ENCODE measurements at regions not wholly inside any gene's neighbourhood (a gene's known extent, or its start where the extent isn't known, plus 50 kb on each side); places are given as distances from the start of the nearest gene placed in this dataset.

DNA sequence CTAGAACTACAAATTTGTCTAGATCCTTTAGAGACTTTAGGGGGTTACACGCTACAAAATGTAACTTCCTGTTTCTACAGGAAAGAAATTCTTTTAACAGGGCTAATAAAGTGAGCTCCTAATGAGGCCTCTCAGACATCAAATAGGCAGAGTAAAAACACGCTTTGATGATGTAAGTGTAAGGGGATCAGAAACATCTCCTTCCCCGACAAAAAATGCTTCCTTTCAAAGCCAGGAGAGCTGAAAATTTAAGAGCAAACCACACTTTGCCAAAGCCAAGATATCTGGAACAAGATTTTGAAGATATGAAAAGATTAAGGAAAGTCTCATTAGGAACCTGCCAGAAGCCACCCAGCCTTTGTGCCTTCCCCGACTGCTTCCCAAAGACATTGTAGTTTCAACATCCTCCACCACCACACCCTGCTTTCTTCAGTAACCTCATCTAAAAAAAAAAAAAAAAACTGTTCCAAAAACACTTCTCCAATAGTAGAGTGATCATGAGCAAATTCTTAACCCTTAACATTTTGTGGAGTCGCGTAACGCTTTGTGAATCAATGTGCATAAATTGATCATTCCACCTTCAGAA lies 505.0 kb upstream of the THBS1 start:
- BruUV-seq (replicated peaks), result no TSS peak
- intact Hi-C loops (cut with micrococcal nuclease; ENCODE audit: unreplicated experiment), result no loop called here
- POLR2A ChIA-PET, result interaction anchor here (0.7 kb wide), 1 partner anchor 204 kb away, joined by 3 read pairs; no protein-coding TSS in a partner anchor

DNA sequence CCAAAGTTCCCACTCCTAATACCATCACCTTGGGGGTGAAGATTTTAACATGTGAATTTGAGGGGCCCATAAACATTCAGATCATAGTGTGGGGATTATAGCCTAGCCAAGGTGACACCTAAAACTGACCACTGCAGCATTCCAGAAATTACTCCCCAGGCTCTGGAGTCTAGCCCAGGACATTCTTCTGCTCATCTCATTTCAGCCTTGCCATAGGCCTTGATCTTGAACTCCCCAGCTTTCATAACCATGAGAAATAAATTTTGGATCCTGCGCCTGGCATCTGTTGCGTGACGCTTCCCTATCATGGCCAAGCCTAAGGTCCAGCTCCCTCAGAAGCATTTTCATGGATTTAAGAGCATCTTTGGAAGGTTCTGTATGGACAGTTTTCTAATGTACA lies 502.9 kb upstream of the THBS1 start:
- POLR2A ChIA-PET, result no interaction called here
- CTCF ChIA-PET (ENCODE audit: unreplicated experiment), result no interaction called here
- Histone ChIP-seq H3K4me3 (ENCODE audit: low read depth, low read length, poor library complexity, severe bottlenecking) (no peak overlapping the region), H3K4me1 (ENCODE audit: insufficient read depth, low read length, poor library complexity, severe bottlenecking) (no peaks in the 10 kb centered on the region), H3K27ac (ENCODE audit: low read depth, low read length, poor library complexity, severe bottlenecking) (no peak overlapping the region), H3K9me3 (ENCODE audit: low read length) (no peaks in the 10 kb centered on the region), H3K36me3 (ENCODE audit: insufficient read depth, low read length) (no peaks in the 10 kb centered on the region), H3K9me2 (ENCODE audit: insufficient read depth, low read length) (no peaks in the 10 kb centered on the region), H2AFZ (ENCODE audit: low read length) (no peak overlapping the region), H4K20me1 (ENCODE audit: insufficient read depth, low read length) (no peaks in the 10 kb centered on the region), H3K4me2 (ENCODE audit: low read length) (no peak overlapping the region), H3K79me2 (ENCODE audit: insufficient read depth, low read depth, low read length) (no peaks in the 10 kb centered on the region)
- TF ChIP-seq, protein P1, sequence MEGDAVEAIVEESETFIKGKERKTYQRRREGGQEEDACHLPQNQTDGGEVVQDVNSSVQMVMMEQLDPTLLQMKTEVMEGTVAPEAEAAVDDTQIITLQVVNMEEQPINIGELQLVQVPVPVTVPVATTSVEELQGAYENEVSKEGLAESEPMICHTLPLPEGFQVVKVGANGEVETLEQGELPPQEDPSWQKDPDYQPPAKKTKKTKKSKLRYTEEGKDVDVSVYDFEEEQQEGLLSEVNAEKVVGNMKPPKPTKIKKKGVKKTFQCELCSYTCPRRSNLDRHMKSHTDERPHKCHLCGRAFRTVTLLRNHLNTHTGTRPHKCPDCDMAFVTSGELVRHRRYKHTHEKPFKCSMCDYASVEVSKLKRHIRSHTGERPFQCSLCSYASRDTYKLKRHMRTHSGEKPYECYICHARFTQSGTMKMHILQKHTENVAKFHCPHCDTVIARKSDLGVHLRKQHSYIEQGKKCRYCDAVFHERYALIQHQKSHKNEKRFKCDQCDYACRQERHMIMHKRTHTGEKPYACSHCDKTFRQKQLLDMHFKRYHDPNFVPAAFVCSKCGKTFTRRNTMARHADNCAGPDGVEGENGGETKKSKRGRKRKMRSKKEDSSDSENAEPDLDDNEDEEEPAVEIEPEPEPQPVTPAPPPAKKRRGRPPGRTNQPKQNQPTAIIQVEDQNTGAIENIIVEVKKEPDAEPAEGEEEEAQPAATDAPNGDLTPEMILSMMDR (conservative IDR thresholded peaks at IDR 0.05; ENCODE audit: low read length), result no peak
- no peak for TF ChIP-seq EZH2phosphoT487 (IDR thresholded peaks at IDR 0.05; ENCODE audit: borderline replicate concordance, low read depth, low read length)
- intact Hi-C loops (cut with micrococcal nuclease; ENCODE audit: unreplicated experiment), result no loop called here
- no TSS peak for BruUV-seq (replicated peaks)
- no peak for DNase-seq (ENCODE audit: low spot score)

More for the DNA sequence above, 505.0 kb upstream of the THBS1 start:
- no peaks in the 10 kb centered on the region for H3K79me2 ChIP-seq (ENCODE audit: insufficient read depth, low read depth, low read length)
- TF ChIP-seq, protein P1 (conservative IDR thresholded peaks at IDR 0.05; ENCODE audit: low read length), result no peak
- no peak for TF ChIP-seq EZH2phosphoT487 (IDR thresholded peaks at IDR 0.05; ENCODE audit: borderline replicate concordance, low read depth, low read length)
- no peak overlapping the region for H2AFZ ChIP-seq (ENCODE audit: low read length)
- no peaks in the 10 kb centered on the region for H3K9me3 ChIP-seq (ENCODE audit: low read length)
- H3K27ac ChIP-seq (ENCODE audit: low read depth, low read length, poor library complexity, severe bottlenecking), result no peak overlapping the region
- no peaks in the 10 kb centered on the region for H3K4me1 ChIP-seq (ENCODE audit: insufficient read depth, low read length, poor library complexity, severe bottlenecking)
- H3K9me2 ChIP-seq (ENCODE audit: insufficient read depth, low read length), result no peaks in the 10 kb centered on the region
- no peaks in the 10 kb centered on the region for H4K20me1 ChIP-seq (ENCODE audit: insufficient read depth, low read length)
- no peak for DNase-seq (ENCODE audit: low spot score)
- no peak overlapping the region for H3K4me3 ChIP-seq (ENCODE audit: low read depth, low read length, poor library complexity, severe bottlenecking)
- CTCF ChIA-PET (ENCODE audit: unreplicated experiment), result no interaction called here
- no peak overlapping the region for H3K4me2 ChIP-seq (ENCODE audit: low read length)
- no peaks in the 10 kb centered on the region for H3K36me3 ChIP-seq (ENCODE audit: insufficient read depth, low read length)

DNA sequence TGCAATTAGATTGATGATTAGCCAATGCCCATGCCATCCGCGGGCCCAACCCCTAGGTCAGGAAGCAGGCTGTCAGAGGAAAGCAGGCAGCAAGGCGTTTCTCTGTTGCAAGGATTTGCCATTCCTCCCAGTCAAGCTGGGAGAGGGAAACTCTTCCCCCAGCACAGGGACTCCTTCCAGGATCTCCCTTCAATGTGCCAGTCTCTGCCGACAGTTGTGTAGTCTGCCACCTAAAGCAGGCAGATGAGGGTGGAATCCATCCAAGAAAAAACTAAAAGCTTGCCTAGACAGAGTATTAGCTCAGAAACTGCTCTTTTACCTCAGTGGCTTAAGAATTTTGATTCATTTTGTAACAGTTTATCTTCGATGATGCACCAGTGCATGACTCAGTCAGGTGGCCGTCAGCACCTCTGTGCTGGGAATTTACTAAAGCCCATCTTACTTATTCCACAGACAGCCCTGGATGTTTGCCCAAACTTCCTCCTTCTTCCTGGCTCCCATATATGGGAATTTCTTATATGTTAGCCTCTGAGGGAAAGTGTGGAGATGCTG lies 501.5 kb upstream of the THBS1 start:
- Histone ChIP-seq H3K4me2 (ENCODE audit: low read length) (no peak overlapping the region), H4K20me1 (ENCODE audit: insufficient read depth, low read length) (no peaks in the 10 kb centered on the region), H2AFZ (ENCODE audit: low read length) (no peak overlapping the region), H3K36me3 (ENCODE audit: insufficient read depth, low read length) (no peaks in the 10 kb centered on the region), H3K27ac (ENCODE audit: low read depth, low read length, poor library complexity, severe bottlenecking) (no peak overlapping the region), H3K4me3 (ENCODE audit: low read depth, low read length, poor library complexity, severe bottlenecking) (no peak overlapping the region), H3K79me2 (ENCODE audit: insufficient read depth, low read depth, low read length) (no peaks in the 10 kb centered on the region), H3K9me3 (ENCODE audit: low read length) (no peaks in the 10 kb centered on the region), H3K4me1 (ENCODE audit: insufficient read depth, low read length, poor library complexity, severe bottlenecking) (no peaks in the 10 kb centered on the region), H3K9me2 (ENCODE audit: insufficient read depth, low read length) (no peaks in the 10 kb centered on the region)
- intact Hi-C loops (cut with micrococcal nuclease; ENCODE audit: unreplicated experiment), result no loop called here
- ChIA-PET POLR2A (no interaction called here), CTCF (ENCODE audit: unreplicated experiment) (no interaction called here)
- DNase-seq (ENCODE audit: low spot score), result no peak
- no peak for TF ChIP-seq EZH2phosphoT487 (IDR thresholded peaks at IDR 0.05; ENCODE audit: borderline replicate concordance, low read depth, low read length)
- TF ChIP-seq, protein P1 (conservative IDR thresholded peaks at IDR 0.05; ENCODE audit: low read length), result no peak
- no TSS peak for BruUV-seq (replicated peaks)

All from OCI-LY7 (cell line).